HG03175 (cell line): ENCODE measurements at regions not wholly inside any gene's neighbourhood (a gene's known extent, or its start where the extent isn't known, plus 50 kb on each side); places are given as distances from the start of the nearest gene placed in this dataset.

Experiments
- ATAC-seq: cut with Tn5 transposase; IDR thresholded peaks from one replicate; pipeline ENCODE4 v1.9.1; 2021; ENCODE audit warnings: mild to moderate bottlenecking, moderate library complexity; ENCODE audit not compliant: unreplicated experiment

GRCh38 chr6:105967917-105968602 lies 118.1 kb upstream of the PRDM1 start:
- no peak for ATAC-seq

- ATAC-seq, result no peak
These were observed 119.7 kb upstream of the PRDM1 start for GRCh38 chr6:105966481-105966880.

- ATAC-seq, result no peak
These were observed 121.0 kb upstream of the PRDM1 start for GRCh38 chr6:105964979-105965760.

GRCh38 chr6:105954148-105954547 lies 132.0 kb upstream of the PRDM1 start:
- ATAC-seq, result no peak

GRCh38 chr6:105952772-105953690 lies 133.1 kb upstream of the PRDM1 start:
- ATAC-seq, result no peak

GRCh38 chr6:105952326-105952725 lies 133.8 kb upstream of the PRDM1 start:
- no peak for ATAC-seq

GRCh38 chr6:105951322-105951721 lies 134.8 kb upstream of the PRDM1 start:
- no peak for ATAC-seq

- no peak for ATAC-seq
These were observed 136.3 kb upstream of the PRDM1 start for GRCh38 chr6:105949869-105950268.

- ATAC-seq, result no peak
These were observed 142.6 kb upstream of the PRDM1 start for GRCh38 chr6:105943514-105943913.

- ATAC-seq, result no peak
These were observed 144.3 kb upstream of the PRDM1 start for GRCh38 chr6:105941621-105942412.

GRCh38 chr6:105940990-105941389 lies 145.1 kb upstream of the PRDM1 start:
- no peak for ATAC-seq

- no peak for ATAC-seq
These were observed 149.2 kb upstream of the PRDM1 start for GRCh38 chr6:105936972-105937371.

GRCh38 chr6:105935416-105935815 lies 150.7 kb upstream of the PRDM1 start:
- no peak for ATAC-seq

GRCh38 chr6:105934708-105935107 lies 151.4 kb upstream of the PRDM1 start:
- no peak for ATAC-seq

- ATAC-seq, result no peak
These were observed 153.7 kb upstream of the PRDM1 start for GRCh38 chr6:105932440-105932839.

- ATAC-seq, result no peak
These were observed 156.5 kb upstream of the PRDM1 start for GRCh38 chr6:105929626-105930025.

- no peak for ATAC-seq
These were observed 159.8 kb upstream of the PRDM1 start for GRCh38 chr6:105926318-105926717.

GRCh38 chr6:105925706-105926105 lies 160.4 kb upstream of the PRDM1 start:
- ATAC-seq, result no peak

GRCh38 chr6:105921781-105922180 lies 164.4 kb upstream of the PRDM1 start:
- no peak for ATAC-seq

GRCh38 chr6:105920071-105920470 lies 166.1 kb upstream of the PRDM1 start:
- no peak for ATAC-seq
